MM.1S (cell line): ENCODE measurements at regions not wholly inside any gene's neighbourhood (a gene's known extent, or its start where the extent isn't known, plus 50 kb on each side); places are given as distances from the start of the nearest gene placed in this dataset.

Experiments used
- DNase-seq: peaks from one replicate; pipeline ENCODE4 v3.0.0-alpha.2; 2015
- H2AFZ ChIP-seq: fragments of 300-600 bp; sonication (generic); 2 replicates; pipeline ENCODE4 v1.6.0; 2016; ENCODE audit warnings: antibody characterized with exemption, low read length
- H3F3A ChIP-seq: fragments of 300-600 bp; sonication (generic); 2 replicates; pipeline ENCODE4 v1.6.1; 2016; ENCODE audit warnings: mild to moderate bottlenecking, antibody characterized with exemption, low read length, moderate library complexity, mixed read lengths; ENCODE audit not compliant: insufficient read depth
- H3K27ac ChIP-seq: fragments of 300-600 bp; sonication (generic); 2 replicates; pipeline ENCODE4 v1.5.1; 2016; ENCODE audit warnings: mild to moderate bottlenecking, low read length
- H3K27me3 ChIP-seq: fragments of 300-600 bp; sonication (generic); replicated peaks from 2 replicates; pipeline ENCODE4 v1.6.0; 2016; ENCODE audit warnings: low read length; ENCODE audit not compliant: insufficient read depth
- H3K36me3 ChIP-seq: fragments of 300-600 bp; sonication (generic); replicated peaks from 2 replicates; pipeline ENCODE4 v1.6.1; 2016; ENCODE audit warnings: mild to moderate bottlenecking, low read length, mixed read lengths; ENCODE audit not compliant: insufficient read depth
- H3K4me1 ChIP-seq: fragments of 300-600 bp; sonication (generic); 2 replicates; pipeline ENCODE4 v1.6.1; 2016; ENCODE audit warnings: low read length, mixed read lengths
- H3K4me2 ChIP-seq: fragments of 300-600 bp; sonication (generic); 2 replicates; pipeline ENCODE4 v1.6.0; 2016; ENCODE audit warnings: low read depth, low read length
- H3K4me3 ChIP-seq: fragments of 300-600 bp; sonication (generic); 2 replicates; pipeline ENCODE4 v1.5.1; 2016; ENCODE audit warnings: low read length, mixed read lengths
- H3K79me2 ChIP-seq: fragments of 300-600 bp; sonication (generic); 2 replicates; pipeline ENCODE4 v1.6.1; 2016; ENCODE audit warnings: mixed run types, low read length, mixed read lengths
- H3K9ac ChIP-seq: fragments of 300-600 bp; sonication (generic); 2 replicates; pipeline ENCODE4 v1.6.1; 2016; ENCODE audit warnings: low read length, mixed read lengths
- H3K9me2 ChIP-seq: fragments of 300-600 bp; sonication (generic); replicated peaks from 2 replicates; pipeline ENCODE4 v1.6.1; 2016; ENCODE audit warnings: mild to moderate bottlenecking, low read length, mixed read lengths; ENCODE audit not compliant: insufficient read depth
- H3K9me3 ChIP-seq: fragments of 300-600 bp; sonication (generic); replicated peaks from 2 replicates; pipeline ENCODE4 v1.6.1; 2016; ENCODE audit warnings: mild to moderate bottlenecking, low read length, mixed read lengths; ENCODE audit not compliant: insufficient read depth
- H4K20me1 ChIP-seq: fragments of 300-600 bp; sonication (generic); 2 replicates; pipeline ENCODE4 v1.6.1; 2016; ENCODE audit warnings: mild to moderate bottlenecking, low read length, moderate library complexity, mixed read lengths; ENCODE audit not compliant: insufficient read depth
- CTCF ChIP-seq: fragments of 300-600 bp; sonication (generic); IDR thresholded peaks from 2 replicates; pipeline ENCODE4 v1.5.1; 2016; ENCODE audit warnings: antibody characterized with exemption, low read length, mixed read lengths
- EZH2 ChIP-seq: fragments of 300-600 bp; sonication (generic); optimal IDR thresholded peaks from 2 replicates; pipeline ENCODE3; 2017; ENCODE audit warnings: low read depth, mild to moderate bottlenecking, antibody characterized with exemption, low read length, mixed read lengths
- EZH2phosphoT487 ChIP-seq: fragments of 300-600 bp; sonication (generic); IDR thresholded peaks from 2 replicates; pipeline ENCODE4 v1.6.1; 2018; ENCODE audit warnings: antibody characterized with exemption, low read length

GRCh38 chr6:25026723-25027122 lies 91.0 kb upstream of the RIPOR2 start:
- Histone ChIP-seq H3K27ac (peak overlapping the region; percentile 70; the same call in 1 of the 2 replicates), H2AFZ (peak overlapping the region; percentile 93), H3K36me3 (no peaks in the 10 kb centered on the region), H4K20me1 (no peaks in the 10 kb centered on the region), H3K9ac (peak overlapping the region; percentile 45; the same call in 1 of the 2 replicates), H3F3A (peaks cover 28% of the 10 kb centered on the region), H3K9me2 (no peaks in the 10 kb centered on the region), H3K4me2 (peak overlapping the region; percentile 87), H3K27me3 (no peaks in the 10 kb centered on the region), H3K4me1 (peaks cover 23% of the 10 kb centered on the region), H3K9me3 (no peaks in the 10 kb centered on the region), H3K79me2 (no peaks in the 10 kb centered on the region), H3K4me3 (peak overlapping the region; percentile 54; the same call in 1 of the 2 replicates)
- peak; percentile 68 for DNase-seq
- TF ChIP-seq CTCF: no peak
- TF ChIP-seq EZH2: no peak
- TF ChIP-seq EZH2phosphoT487: no peak

GRCh38 chr6:25027221-25027916 lies 91.6 kb upstream of the RIPOR2 start:
- DNase-seq: peak; percentile 92
- no peaks in the 10 kb centered on the region for H3K27me3 ChIP-seq
- peak overlapping the region; percentile 93 for H2AFZ ChIP-seq
- no peaks in the 10 kb centered on the region for H3K9me2 ChIP-seq
- peak overlapping the region; percentile 54 for H3K4me3 ChIP-seq
- no peaks in the 10 kb centered on the region for H3K36me3 ChIP-seq
- H3K9ac ChIP-seq: peak overlapping the region; percentile 45
- H3K4me1 ChIP-seq: peaks cover 23% of the 10 kb centered on the region
- H3K79me2 ChIP-seq: no peaks in the 10 kb centered on the region
- H3K4me2 ChIP-seq: peak overlapping the region; percentile 87
- H3K27ac ChIP-seq: peak overlapping the region; percentile 70; the same call in 1 of the 2 replicates
- peak; percentile 57 for TF ChIP-seq CTCF
- TF ChIP-seq EZH2: no peak
- TF ChIP-seq EZH2phosphoT487: no peak
- H3F3A ChIP-seq: peaks cover 28% of the 10 kb centered on the region
- no peaks in the 10 kb centered on the region for H4K20me1 ChIP-seq
- H3K9me3 ChIP-seq: no peaks in the 10 kb centered on the region

- Histone ChIP-seq H3K4me2 (no peak overlapping the region), H2AFZ (no peak overlapping the region), H3K79me2 (no peaks in the 10 kb centered on the region), H3K9ac (no peak overlapping the region), H3K4me3 (no peak overlapping the region), H3K36me3 (no peaks in the 10 kb centered on the region), H4K20me1 (no peaks in the 10 kb centered on the region), H3K9me3 (no peaks in the 10 kb centered on the region), H3K27me3 (no peaks in the 10 kb centered on the region), H3F3A (peaks cover 28% of the 10 kb centered on the region), H3K27ac (no peak overlapping the region), H3K9me2 (no peaks in the 10 kb centered on the region), H3K4me1 (peaks cover 23% of the 10 kb centered on the region)
- no peak for DNase-seq
- no peak for TF ChIP-seq CTCF
- TF ChIP-seq EZH2: no peak
- no peak for TF ChIP-seq EZH2phosphoT487
Measured at GRCh38 chr6:25028328-25028727, 92.6 kb upstream of the RIPOR2 start.
